ENCODE measurements at regions not wholly inside any gene's neighbourhood (a gene's known extent, or its start where the extent isn't known, plus 50 kb on each side); places are given as distances from the start of the nearest gene placed in this dataset.

- peaks cover 31% of the 10 kb centered on the region for H3K27me3 ChIP-seq (ENCODE audit: low read depth)
- no peaks in the 10 kb centered on the region for H3K36me3 ChIP-seq
- no peak overlapping the region for H3K4me3 ChIP-seq
- intact Hi-C loops (cut with micrococcal nuclease): loop anchor here (5.0 to 10.0 kb wide), 2 partner anchors 288 to 335 kb away; no protein-coding TSS in a partner anchor
- DNase-seq: peak; percentile 46
- no peaks in the 10 kb centered on the region for H3K9me3 ChIP-seq (replicated peaks)
- H3K27ac ChIP-seq (replicated peaks): no peak overlapping the region
- TF ChIP-seq CTCF (IDR thresholded peaks at IDR 0.05; ENCODE audit: borderline replicate concordance): peak; percentile 92
- no peaks in the 10 kb centered on the region for H3K4me1 ChIP-seq
Observed at GRCh38 chr16:82229800-82230619, 60.0 kb upstream of the MPHOSPH6 start.

DNA sequence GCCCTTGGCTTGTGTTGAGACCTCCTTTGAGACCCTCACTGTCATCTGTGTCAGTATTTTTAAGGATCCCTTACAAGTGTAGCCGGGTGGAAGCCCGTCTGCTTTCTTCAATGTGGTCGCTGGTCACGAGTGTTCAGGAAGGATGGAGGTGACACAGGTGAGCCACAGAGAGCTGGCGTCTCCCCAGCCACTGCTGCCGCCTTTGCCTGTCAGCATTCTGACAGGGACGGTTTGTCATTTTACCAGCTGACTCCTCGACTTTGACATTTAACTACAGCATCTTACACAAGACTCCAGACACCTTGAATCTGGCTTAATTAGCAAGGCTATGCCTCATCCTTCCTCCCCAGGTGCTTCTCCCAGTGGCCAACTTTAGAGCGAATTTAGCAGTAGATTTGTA lies 56.3 kb upstream of the MPHOSPH6 start:
- Histone ChIP-seq H3K27ac (replicated peaks) (no peak overlapping the region), H3K9me3 (replicated peaks) (no peaks in the 10 kb centered on the region), H3K27me3 (ENCODE audit: low read depth) (peaks cover 46% of the 10 kb centered on the region), H3K4me3 (no peak overlapping the region), H3K36me3 (no peaks in the 10 kb centered on the region), H3K4me1 (no peaks in the 10 kb centered on the region)
- no peak for DNase-seq
- intact Hi-C loops (cut with micrococcal nuclease): loop anchor here (10.0 kb wide), 1 partner anchor 332 kb away; no protein-coding TSS in a partner anchor
- TF ChIP-seq CTCF (IDR thresholded peaks at IDR 0.05; ENCODE audit: borderline replicate concordance): no peak

- intact Hi-C loops (cut with micrococcal nuclease): loop anchor here (10.0 kb wide), 1 partner anchor 330 kb away; no protein-coding TSS in a partner anchor
- Histone ChIP-seq H3K27me3 (ENCODE audit: low read depth) (peaks cover 46% of the 10 kb centered on the region), H3K27ac (replicated peaks) (no peak overlapping the region), H3K36me3 (no peaks in the 10 kb centered on the region), H3K9me3 (replicated peaks) (no peaks in the 10 kb centered on the region), H3K4me3 (no peak overlapping the region), H3K4me1 (no peaks in the 10 kb centered on the region)
- TF ChIP-seq CTCF (IDR thresholded peaks at IDR 0.05; ENCODE audit: borderline replicate concordance): no peak
- DNase-seq: no peak
Observed at GRCh38 chr16:82224821-82225220, 54.8 kb upstream of the MPHOSPH6 start.

- intact Hi-C loops (cut with micrococcal nuclease): loop anchor here (10.0 kb wide), 1 partner anchor 326 kb away; no protein-coding TSS in a partner anchor
- no peak for TF ChIP-seq CTCF (IDR thresholded peaks at IDR 0.05; ENCODE audit: borderline replicate concordance)
- Histone ChIP-seq H3K4me3 (no peak overlapping the region), H3K4me1 (no peaks in the 10 kb centered on the region), H3K36me3 (no peaks in the 10 kb centered on the region), H3K27me3 (ENCODE audit: low read depth) (peaks cover 27% of the 10 kb centered on the region), H3K27ac (replicated peaks) (no peak overlapping the region), H3K9me3 (replicated peaks) (no peaks in the 10 kb centered on the region)
- DNase-seq: no peak
Observed at GRCh38 chr16:82220541-82220940, 50.5 kb upstream of the MPHOSPH6 start.

Data from left ventricle myocardium inferior (tissue), 1 donor.